GM12878 (cell line): ENCODE measurements at regions not wholly inside any gene's neighbourhood (a gene's known extent, or its start where the extent isn't known, plus 50 kb on each side); places are given as distances from the start of the nearest gene placed in this dataset.

Experiments
- EGR1 ChIP-seq, 2 experiments: IDR thresholded peaks; 1 replicate in 1 of 2; 2 replicates in 1 of 2; pipeline ENCODE4 v1.6.1; 2011 to 2012; ENCODE audit warnings: low read depth in 2 of 2, low read length in 2 of 2, borderline replicate concordance in 1 of 2, mild to moderate bottlenecking in 1 of 2, moderate library complexity in 1 of 2
- EP300 ChIP-seq, 2 experiments: fragments of 150-350 bp in 1 of 2; IDR thresholded peaks; 2 replicates each; pipeline ENCODE4 v1.6.1; 2011 to 2012; ENCODE audit warnings: low read depth in 2 of 2, low read length in 2 of 2, borderline replicate concordance in 1 of 2, improper control_type of control experiment in 1 of 2, inconsistent platforms in 1 of 2; ENCODE audit not compliant: control insufficient read depth in 1 of 2
- HDAC2 ChIP-seq: fragments of 200-600 bp; sonication (generic); IDR thresholded peaks from 2 replicates; pipeline ENCODE4 v1.6.1; 2017
- MAX ChIP-seq: IDR thresholded peaks from 2 replicates; pipeline ENCODE4 v1.6.1; 2012; ENCODE audit warnings: low read depth, low read length, improper control_type of control experiment
- MXI1 ChIP-seq: fragments of 150-350 bp; IDR thresholded peaks from 2 replicates; pipeline ENCODE4 v1.6.1; 2011; ENCODE audit warnings: low read depth, mild to moderate bottlenecking, inconsistent platforms, low read length, improper control_type of control experiment
- SIX5 ChIP-seq: IDR thresholded peaks from 2 replicates; pipeline ENCODE4 v1.6.1; 2011; ENCODE audit warnings: mild to moderate bottlenecking, low read depth, low read length, moderate library complexity; ENCODE audit not compliant: severe bottlenecking
- SRF ChIP-seq, 2 experiments: IDR thresholded peaks; 2 replicates each; pipeline ENCODE4 v1.6.1; 2011; ENCODE audit warnings: low read depth in 2 of 2, low read length in 2 of 2, mild to moderate bottlenecking in 1 of 2, moderate library complexity in 1 of 2
- TBL1XR1 ChIP-seq: IDR thresholded peaks from 2 replicates; pipeline ENCODE4 v1.6.1; 2012; ENCODE audit warnings: low read depth, low read length, improper control_type of control experiment
- ZBTB11 ChIP-seq: fragments of 450-650 bp; formaldehyde crosslinking; IDR thresholded peaks from 2 replicates; pipeline ENCODE4 v1.5.0; 2022; ENCODE audit warnings: mild to moderate bottlenecking, missing genetic modification characterization
- ZNF274 ChIP-seq: IDR thresholded peaks from one replicate; pipeline ENCODE4 v1.8.0; 2011; ENCODE audit not compliant: insufficient read length, insufficient read depth
- ZNF384 ChIP-seq: IDR thresholded peaks from 2 replicates; pipeline ENCODE4 v1.6.1; 2012; ENCODE audit warnings: low read depth, mild to moderate bottlenecking, low read length, improper control_type of control experiment, borderline replicate concordance
- TF ChIP-seq, protein P1 (sequence below): IDR thresholded peaks from 2 replicates; pipeline ENCODE4 v1.6.1; 2012; ENCODE audit warnings: low read depth, low read length, improper control_type of control experiment
- TF ChIP-seq, protein P2 (sequence below), 3 experiments: IDR thresholded peaks in 2 of 3; conservative IDR thresholded peaks in 1 of 3; 2 replicates each; pipeline ENCODE4 v1.5.1; 2011; ENCODE audit warnings: low read depth in 3 of 3, low read length in 3 of 3, mild to moderate bottlenecking in 3 of 3, control low read depth in 2 of 3, moderate library complexity in 2 of 3, inconsistent platforms in 1 of 3, mixed read lengths in 1 of 3; ENCODE audit not compliant: control insufficient read depth in 2 of 3, insufficient read depth in 1 of 3; ENCODE audit errors: extremely low read depth in 1 of 3

GRCh38 chr4:98801259-98801725, 127.6 kb downstream of the EIF4E start:
- TF ChIP-seq HDAC2 (no peak), EGR1 (IDR thresholded peaks at IDR 0.05; ENCODE audit: borderline replicate concordance in 1 of 2, low read depth in 2 of 2, low read length in 2 of 2) (no peak), ZBTB11 (CRISPR knock-in tag) (no peak), SRF (IDR thresholded peaks at IDR 0.05; ENCODE audit: low read depth in 2 of 2, low read length in 2 of 2) (no peak), ZNF384 (no peak), TBL1XR1 (no peak), ZNF274 (no peak), MXI1 (no peak), MAX (no peak), SIX5 (no peak), EP300 (IDR thresholded peaks at IDR 0.05; ENCODE audit: borderline replicate concordance in 1 of 2, control insufficient read depth in 1 of 2, low read depth in 2 of 2, low read length in 2 of 2) (no peak)
- TF ChIP-seq, protein P1, sequence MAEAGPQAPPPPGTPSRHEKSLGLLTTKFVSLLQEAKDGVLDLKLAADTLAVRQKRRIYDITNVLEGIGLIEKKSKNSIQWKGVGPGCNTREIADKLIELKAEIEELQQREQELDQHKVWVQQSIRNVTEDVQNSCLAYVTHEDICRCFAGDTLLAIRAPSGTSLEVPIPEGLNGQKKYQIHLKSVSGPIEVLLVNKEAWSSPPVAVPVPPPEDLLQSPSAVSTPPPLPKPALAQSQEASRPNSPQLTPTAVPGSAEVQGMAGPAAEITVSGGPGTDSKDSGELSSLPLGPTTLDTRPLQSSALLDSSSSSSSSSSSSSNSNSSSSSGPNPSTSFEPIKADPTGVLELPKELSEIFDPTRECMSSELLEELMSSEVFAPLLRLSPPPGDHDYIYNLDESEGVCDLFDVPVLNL: no peak
- TF ChIP-seq, protein P2, sequence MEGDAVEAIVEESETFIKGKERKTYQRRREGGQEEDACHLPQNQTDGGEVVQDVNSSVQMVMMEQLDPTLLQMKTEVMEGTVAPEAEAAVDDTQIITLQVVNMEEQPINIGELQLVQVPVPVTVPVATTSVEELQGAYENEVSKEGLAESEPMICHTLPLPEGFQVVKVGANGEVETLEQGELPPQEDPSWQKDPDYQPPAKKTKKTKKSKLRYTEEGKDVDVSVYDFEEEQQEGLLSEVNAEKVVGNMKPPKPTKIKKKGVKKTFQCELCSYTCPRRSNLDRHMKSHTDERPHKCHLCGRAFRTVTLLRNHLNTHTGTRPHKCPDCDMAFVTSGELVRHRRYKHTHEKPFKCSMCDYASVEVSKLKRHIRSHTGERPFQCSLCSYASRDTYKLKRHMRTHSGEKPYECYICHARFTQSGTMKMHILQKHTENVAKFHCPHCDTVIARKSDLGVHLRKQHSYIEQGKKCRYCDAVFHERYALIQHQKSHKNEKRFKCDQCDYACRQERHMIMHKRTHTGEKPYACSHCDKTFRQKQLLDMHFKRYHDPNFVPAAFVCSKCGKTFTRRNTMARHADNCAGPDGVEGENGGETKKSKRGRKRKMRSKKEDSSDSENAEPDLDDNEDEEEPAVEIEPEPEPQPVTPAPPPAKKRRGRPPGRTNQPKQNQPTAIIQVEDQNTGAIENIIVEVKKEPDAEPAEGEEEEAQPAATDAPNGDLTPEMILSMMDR (IDR thresholded peaks at IDR 0.05 in 2 of 3, conservative IDR thresholded peaks at IDR 0.05 in 1 of 3; ENCODE audit: control insufficient read depth in 2 of 3, extremely low read depth in 1 of 3, insufficient read depth in 1 of 3, low read depth in 3 of 3, low read length in 3 of 3): no peak
